ENCODE measurements at regions not wholly inside any gene's neighbourhood (a gene's known extent, or its start where the extent isn't known, plus 50 kb on each side); places are given as distances from the start of the nearest gene placed in this dataset.

DNA sequence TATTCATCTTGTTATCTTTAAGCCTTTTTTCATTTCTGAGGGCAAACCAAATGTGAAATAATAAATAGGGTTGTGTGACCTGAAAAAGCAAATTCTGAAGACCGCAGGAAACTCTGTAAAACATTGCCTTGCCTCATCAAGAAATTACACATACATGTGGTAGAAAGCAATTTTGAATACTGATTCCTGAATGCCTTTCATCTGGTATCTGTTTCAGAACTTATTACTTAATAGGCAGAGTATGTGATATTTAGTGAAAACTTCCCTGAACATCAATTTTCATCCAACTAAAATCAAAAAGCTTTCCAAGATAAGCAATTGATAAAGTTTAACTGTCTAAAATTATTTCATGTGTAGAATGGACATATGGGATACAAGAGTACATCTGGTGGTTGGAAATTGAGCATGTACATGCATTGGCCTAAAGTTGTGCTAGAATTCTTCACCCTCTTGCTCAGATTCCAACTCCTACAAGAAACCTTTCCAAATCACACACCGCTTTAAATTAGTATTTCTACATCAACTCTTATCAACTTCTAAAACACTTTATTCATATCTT, 606.0 kb upstream of the LCORL start:
- H3K4me3 ChIP-seq (ENCODE audit: control insufficient read depth, low read depth, low read length): no peak overlapping the region
- DNase-seq (ENCODE audit: low read depth): no peak
- TF ChIP-seq, protein P1, sequence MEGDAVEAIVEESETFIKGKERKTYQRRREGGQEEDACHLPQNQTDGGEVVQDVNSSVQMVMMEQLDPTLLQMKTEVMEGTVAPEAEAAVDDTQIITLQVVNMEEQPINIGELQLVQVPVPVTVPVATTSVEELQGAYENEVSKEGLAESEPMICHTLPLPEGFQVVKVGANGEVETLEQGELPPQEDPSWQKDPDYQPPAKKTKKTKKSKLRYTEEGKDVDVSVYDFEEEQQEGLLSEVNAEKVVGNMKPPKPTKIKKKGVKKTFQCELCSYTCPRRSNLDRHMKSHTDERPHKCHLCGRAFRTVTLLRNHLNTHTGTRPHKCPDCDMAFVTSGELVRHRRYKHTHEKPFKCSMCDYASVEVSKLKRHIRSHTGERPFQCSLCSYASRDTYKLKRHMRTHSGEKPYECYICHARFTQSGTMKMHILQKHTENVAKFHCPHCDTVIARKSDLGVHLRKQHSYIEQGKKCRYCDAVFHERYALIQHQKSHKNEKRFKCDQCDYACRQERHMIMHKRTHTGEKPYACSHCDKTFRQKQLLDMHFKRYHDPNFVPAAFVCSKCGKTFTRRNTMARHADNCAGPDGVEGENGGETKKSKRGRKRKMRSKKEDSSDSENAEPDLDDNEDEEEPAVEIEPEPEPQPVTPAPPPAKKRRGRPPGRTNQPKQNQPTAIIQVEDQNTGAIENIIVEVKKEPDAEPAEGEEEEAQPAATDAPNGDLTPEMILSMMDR (IDR thresholded peaks at IDR 0.05; ENCODE audit: control insufficient read depth, insufficient read depth, low read depth, low read length, missing control alignments): no peak

- TF ChIP-seq, protein P1 (IDR thresholded peaks at IDR 0.05; ENCODE audit: control insufficient read depth, insufficient read depth, low read depth, low read length, missing control alignments): no peak
Measured at GRCh38 chr4:18626996-18627395, 605.4 kb upstream of the LCORL start.

GRCh38 chr4:18626366-18626765, 604.8 kb upstream of the LCORL start:
- H3K4me3 ChIP-seq (ENCODE audit: control insufficient read depth, low read depth, low read length): no peak overlapping the region
- TF ChIP-seq, protein P1 (IDR thresholded peaks at IDR 0.05; ENCODE audit: control insufficient read depth, insufficient read depth, low read depth, low read length, missing control alignments): no peak
- DNase-seq (ENCODE audit: low read depth): no peak

More at GRCh38 chr4:18626996-18627395, 605.4 kb upstream of the LCORL start:
- no peak for DNase-seq (ENCODE audit: low read depth)
- no peak overlapping the region for H3K4me3 ChIP-seq (ENCODE audit: control insufficient read depth, low read depth, low read length)

- TF ChIP-seq, protein P1 (IDR thresholded peaks at IDR 0.05; ENCODE audit: control insufficient read depth, insufficient read depth, low read depth, low read length, missing control alignments): no peak
- DNase-seq (ENCODE audit: low read depth): no peak
- H3K4me3 ChIP-seq (ENCODE audit: control insufficient read depth, low read depth, low read length): no peak overlapping the region
Measured at GRCh38 chr4:18621186-18621585, 599.6 kb upstream of the LCORL start.

DNA sequence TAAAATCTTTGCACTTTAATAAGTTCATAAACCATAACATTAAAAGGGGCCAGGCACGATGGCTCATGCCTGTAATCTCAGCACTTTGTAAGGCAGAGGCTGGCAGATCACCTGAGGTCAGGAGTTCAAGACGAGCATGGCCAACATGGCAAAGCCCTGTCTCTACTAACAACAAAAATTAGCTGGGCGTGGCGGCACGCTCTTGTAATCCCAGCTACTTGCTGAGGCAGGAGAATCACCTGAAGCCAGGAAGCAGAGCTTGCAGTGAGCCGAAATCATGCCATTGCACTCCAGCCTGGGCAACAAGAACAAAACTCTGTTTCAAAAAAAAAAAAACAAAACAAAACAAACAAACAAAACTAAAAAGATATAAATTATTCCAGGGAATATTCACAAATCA, 595.2 kb upstream of the LCORL start:
- no peak for DNase-seq (ENCODE audit: low read depth)
- no peak overlapping the region for H3K4me3 ChIP-seq (ENCODE audit: control insufficient read depth, low read depth, low read length)
- TF ChIP-seq, protein P1 (IDR thresholded peaks at IDR 0.05; ENCODE audit: control insufficient read depth, insufficient read depth, low read depth, low read length, missing control alignments): no peak

- H3K4me3 ChIP-seq (ENCODE audit: control insufficient read depth, low read depth, low read length): no peak overlapping the region
- DNase-seq (ENCODE audit: low read depth): no peak
- TF ChIP-seq, protein P1 (IDR thresholded peaks at IDR 0.05; ENCODE audit: control insufficient read depth, insufficient read depth, low read depth, low read length, missing control alignments): no peak
Measured at GRCh38 chr4:18611026-18611425, 589.5 kb upstream of the LCORL start.
